ENCODE measurements at regions not wholly inside any gene's neighbourhood (a gene's known extent, or its start where the extent isn't known, plus 50 kb on each side); places are given as distances from the start of the nearest gene placed in this dataset.
A peak's percentile ranks its signal among the peaks of the same experiment; 100 is the strongest.
"Not testable (repeated sequence)": the region's sequence is repeated elsewhere in the genome, so short reads cannot be mapped to it uniquely, and the experiment has no call there.

- DNase-seq = no peak
Observed at GRCh38 chr3:170701696-170702678, 116.1 kb upstream of the SLC7A14 start.

GRCh38 chr3:170700054-170700404 lies 114.2 kb upstream of the SLC7A14 start:
- DNase-seq = no peak

DNA sequence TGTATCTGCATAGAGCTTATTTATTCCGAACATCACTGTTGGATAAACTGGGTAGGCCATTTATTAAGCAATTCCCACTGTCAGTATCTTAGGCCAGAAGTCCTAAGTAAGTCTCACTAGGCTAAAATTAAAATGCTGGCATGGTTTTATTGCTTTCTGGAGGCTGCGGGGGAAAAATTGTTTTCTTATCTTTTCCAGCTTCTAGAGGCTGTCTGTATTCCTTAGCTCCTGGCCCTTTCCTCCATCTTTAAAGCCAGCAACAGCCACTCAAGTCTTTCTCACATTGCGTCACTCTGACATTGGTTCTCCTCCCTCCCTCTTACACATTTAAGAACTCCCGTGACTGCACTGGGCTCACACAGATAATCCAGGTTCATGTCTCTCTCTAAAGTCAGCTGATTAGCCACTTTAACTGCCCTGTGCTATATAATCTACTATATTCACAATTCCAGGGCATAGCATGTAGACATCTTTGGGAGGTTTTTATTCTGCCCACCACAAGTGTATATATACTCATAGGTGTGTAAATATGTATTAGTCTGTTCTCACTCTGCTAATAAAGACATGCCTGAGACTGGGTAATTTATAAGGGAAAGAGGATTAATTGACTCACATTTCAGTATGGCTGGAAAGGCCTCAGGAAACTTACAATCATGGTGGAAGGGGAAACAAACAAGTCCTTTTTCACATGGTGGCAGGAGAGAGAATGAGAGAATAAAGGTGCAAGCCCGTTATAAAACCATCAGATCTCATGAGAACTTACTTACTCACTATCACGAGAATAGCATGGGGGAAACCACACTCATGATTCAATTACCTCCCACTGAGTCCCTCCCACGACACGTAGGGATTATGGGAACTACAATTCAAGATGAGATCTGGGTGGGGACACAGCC lies 113.5 kb upstream of the SLC7A14 start:
- no peak for DNase-seq

- DNase-seq = no peak
Observed at GRCh38 chr3:170697908-170698307, 112.0 kb upstream of the SLC7A14 start.

GRCh38 chr3:170697131-170697530 lies 111.3 kb upstream of the SLC7A14 start:
- no peak for DNase-seq

DNA sequence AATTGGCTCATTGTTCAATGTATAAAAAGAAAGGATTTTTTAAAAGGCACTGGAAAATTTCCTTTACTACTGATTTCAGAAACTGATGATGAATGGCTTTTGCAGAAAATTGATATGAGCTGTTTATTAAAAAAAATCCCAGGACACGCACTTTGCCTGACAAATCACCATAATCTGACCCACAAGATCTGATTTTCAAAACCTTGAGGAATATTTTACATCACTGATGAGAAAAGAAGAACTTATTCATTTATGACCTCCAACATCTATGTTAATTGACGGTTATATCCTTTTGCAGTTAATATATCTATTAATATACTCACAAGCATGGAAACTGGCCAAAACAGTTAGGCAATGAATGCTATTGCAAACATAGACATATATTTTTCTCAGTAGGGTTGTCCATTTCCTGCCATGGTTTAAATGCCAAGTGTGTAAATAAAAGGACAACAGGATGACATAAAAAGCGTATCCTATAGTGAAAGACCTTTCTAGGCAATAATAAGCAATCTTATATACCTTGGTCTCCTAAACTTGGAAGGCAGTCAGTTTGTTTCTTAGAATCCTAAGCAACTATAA lies 109.7 kb upstream of the SLC7A14 start:
- no peak for DNase-seq

DNA sequence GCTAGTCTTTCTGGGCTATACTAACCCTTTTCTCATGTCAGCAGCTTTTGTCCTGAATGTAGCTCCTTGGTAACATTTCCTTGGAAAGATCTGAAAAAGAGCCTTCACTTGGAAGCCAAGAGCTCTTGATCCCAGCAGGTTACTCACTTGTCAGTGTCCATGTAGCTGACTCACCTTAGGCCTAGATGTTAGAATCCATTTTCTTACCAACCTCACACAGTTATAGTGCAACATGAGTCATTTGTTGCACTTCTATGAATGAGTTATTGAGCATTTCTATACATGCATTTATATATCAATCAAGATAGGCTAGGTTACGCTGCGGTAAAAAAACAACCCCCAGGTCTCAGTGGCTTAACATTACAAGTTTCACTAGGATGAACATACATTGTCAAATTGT lies 106.8 kb upstream of the SLC7A14 start:
- no peak for DNase-seq

GRCh38 chr3:170690661-170690981 lies 104.7 kb upstream of the SLC7A14 start:
- no peak for DNase-seq

GRCh38 chr3:170689893-170690660 lies 104.2 kb upstream of the SLC7A14 start:
- peak; percentile 45 for DNase-seq

GRCh38 chr3:170689296-170689829 lies 103.5 kb upstream of the SLC7A14 start:
- no peak for DNase-seq

GRCh38 chr3:170688222-170688621 lies 102.3 kb upstream of the SLC7A14 start:
- DNase-seq = not testable (repeated sequence)

DNA sequence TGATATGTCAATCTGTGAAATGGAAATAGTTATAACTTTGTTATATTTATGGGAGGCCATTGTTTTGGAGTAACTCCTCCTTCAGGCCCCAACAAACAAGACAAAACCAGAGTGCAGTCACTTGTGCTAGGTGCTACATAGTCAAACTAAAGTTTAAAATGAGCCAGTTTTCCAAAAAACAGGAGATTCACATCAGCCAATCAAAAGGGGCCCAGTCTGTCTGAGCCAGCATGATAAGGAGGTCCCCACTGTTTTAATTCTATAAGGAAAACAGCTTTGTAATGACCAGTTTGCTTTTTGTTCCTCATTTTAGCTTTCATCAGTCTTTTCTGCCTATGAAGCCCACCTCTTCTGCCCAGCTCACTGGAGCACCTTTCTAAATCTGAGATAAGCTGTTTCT lies 94.7 kb upstream of the SLC7A14 start:
- DNase-seq = no peak

DNA sequence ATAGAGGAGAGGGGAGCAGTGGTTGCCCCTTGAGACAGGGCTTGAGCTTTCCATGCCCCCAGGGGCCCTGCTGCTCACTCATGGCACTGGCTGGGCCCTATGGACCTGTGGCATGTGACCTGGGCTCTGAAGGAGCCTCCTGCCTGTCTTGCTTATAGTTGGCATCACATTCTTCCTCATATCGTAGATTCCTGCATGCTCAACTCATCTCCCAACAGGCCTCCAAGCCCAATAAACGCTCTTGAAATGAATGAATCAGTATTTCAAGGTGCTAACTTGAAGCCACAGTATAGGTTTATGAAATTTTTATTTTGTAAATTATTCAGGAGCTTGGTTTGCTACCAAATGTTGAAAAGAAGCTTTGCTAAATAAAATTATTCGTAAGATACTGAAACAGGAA lies 93.3 kb upstream of the SLC7A14 start:
- no peak for DNase-seq

DNA sequence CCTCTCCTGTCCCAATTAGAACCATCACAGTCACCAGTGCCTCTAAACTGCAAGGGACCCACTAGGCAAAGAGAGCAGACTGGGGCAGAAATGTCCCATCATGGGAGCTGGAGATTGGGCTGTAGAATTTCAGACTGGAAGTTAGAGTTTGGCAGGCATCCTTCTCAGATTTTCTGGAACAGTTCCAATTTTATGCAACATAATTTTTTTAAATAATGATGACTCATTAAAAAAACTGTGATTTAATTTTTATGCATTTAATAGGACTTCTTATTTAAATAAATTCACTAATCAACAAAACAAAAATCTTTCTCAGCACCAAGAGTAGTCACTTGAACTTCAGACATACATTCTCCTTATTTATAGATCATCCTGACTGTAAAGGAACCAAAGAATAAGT lies 84.6 kb upstream of the SLC7A14 start:
- no peak for DNase-seq

DNA sequence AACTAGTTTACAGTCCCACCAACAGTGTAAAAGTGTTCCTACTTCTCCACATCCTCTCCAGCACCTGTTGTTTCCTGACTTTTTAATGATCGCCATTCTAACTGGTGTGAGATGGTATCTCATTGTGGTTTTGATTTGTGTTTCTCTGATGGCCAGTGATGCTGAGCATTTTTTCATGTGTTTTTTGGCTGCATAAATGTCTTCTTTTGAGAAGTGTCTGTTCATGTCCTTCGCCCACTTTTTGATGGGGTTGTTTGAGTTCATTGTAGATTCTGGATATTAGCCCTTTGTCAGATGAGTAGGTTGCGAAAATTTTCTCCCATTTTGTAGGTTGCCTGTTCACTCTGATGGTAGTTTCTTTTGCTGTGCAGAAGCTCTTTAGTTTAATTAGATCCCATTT lies 77.1 kb upstream of the SLC7A14 start:
- DNase-seq = not testable (repeated sequence)

DNA sequence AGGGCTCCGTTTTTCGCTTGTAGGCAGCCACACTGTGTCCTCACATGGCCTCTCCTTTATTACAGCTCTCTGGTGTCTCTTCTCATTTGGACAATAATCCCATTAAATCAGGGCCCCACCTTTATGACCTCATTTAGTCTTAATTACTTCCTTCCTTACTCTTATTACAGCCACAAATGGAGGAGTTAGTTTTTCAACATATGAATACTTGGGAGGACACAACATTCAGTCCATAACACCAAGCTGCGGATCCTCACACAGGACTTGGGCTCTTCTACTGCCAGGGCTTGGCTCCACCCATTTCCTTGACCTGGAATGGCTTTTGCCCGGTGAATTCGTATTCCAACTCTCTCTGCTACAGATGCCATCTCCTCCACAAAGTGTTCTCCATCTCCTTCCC lies 74.3 kb upstream of the SLC7A14 start:
- no peak for DNase-seq

GRCh38 chr3:170657312-170657711 lies 71.4 kb upstream of the SLC7A14 start:
- no peak for DNase-seq

GRCh38 chr3:170656284-170656683 lies 70.4 kb upstream of the SLC7A14 start:
- DNase-seq = no peak

- no peak for DNase-seq
Observed at GRCh38 chr3:170653801-170654200, 67.9 kb upstream of the SLC7A14 start.

DNA sequence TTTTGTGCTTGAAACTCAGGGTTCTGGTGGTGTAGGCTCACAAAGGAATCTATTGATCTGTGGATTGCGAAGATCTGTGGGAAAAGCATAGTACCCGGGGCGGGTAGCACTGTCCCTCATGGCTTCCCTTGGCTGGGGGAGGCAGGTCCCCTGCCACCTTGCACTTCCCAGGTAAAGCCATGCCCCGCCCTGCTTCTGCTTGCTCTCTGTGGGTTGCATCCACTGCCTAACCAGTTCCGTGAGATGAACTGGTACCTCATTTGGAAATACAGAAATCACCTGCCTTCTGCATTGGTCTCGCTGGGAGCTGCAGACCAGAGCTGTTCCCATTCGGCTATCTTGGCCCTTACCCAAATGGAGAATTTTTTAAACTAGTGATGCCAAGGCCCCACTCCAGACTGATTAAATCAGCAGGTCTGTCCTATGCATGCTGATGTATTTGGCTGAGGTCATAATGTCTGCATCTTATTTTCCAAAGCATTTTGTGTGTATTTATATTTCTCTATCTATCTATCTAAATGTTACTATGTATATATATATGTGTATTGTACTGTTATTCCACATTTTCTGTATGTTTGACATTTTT lies 65.5 kb upstream of the SLC7A14 start:
- no peak for DNase-seq

- not testable (repeated sequence) for DNase-seq
Observed at GRCh38 chr3:170650557-170650956, 64.7 kb upstream of the SLC7A14 start.

GRCh38 chr3:170644711-170645110 lies 58.8 kb upstream of the SLC7A14 start:
- no peak for DNase-seq

Data from left hindlimb (tissue), 1 donor.